ENCODE measurements at regions not wholly inside any gene's neighbourhood (a gene's known extent, or its start where the extent isn't known, plus 50 kb on each side); places are given as distances from the start of the nearest gene placed in this dataset.

DNA sequence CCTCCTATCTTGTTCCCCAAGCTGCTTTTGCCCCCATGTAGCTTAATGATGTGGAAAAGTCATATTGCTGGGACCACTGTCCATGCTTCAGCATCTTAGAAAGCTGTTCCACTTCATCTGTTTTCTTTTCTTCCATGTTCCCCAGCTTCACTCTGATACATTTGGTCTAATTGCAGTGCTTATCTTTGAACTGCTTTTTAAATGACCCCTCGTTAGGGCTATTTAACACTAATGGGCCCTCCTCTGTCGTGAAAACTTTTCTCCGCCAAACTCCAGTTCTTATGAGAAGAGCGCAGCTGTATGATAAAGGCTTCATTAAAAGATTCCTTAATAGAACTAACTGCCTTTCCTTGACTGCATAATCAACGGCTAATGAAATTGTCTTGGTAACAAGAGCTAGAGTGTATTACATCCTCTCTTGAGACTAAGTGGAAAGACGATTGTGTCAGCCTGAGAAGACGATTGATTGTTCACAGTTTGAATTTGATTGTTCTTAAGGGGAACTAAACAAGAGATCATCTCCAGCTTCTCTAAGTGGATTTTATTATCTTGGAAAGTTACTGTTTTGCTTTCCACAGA, 165.0 kb upstream of the MTNR1B start:
- no peak overlapping the region for H3K4me3 ChIP-seq (ENCODE audit: low read depth, low read length)
- no peak for DNase-seq
- no peak overlapping the region for H3K27ac ChIP-seq
- no peaks in the 10 kb centered on the region for H3K36me3 ChIP-seq (replicated peaks)
- no peaks in the 10 kb centered on the region for H3K27me3 ChIP-seq (replicated peaks)
- in situ Hi-C loops (cut with HindIII; ENCODE audit: low pct_ligation_motif_present, low sequenced_read_pairs), result no loop called here
- TF ChIP-seq, protein P1, sequence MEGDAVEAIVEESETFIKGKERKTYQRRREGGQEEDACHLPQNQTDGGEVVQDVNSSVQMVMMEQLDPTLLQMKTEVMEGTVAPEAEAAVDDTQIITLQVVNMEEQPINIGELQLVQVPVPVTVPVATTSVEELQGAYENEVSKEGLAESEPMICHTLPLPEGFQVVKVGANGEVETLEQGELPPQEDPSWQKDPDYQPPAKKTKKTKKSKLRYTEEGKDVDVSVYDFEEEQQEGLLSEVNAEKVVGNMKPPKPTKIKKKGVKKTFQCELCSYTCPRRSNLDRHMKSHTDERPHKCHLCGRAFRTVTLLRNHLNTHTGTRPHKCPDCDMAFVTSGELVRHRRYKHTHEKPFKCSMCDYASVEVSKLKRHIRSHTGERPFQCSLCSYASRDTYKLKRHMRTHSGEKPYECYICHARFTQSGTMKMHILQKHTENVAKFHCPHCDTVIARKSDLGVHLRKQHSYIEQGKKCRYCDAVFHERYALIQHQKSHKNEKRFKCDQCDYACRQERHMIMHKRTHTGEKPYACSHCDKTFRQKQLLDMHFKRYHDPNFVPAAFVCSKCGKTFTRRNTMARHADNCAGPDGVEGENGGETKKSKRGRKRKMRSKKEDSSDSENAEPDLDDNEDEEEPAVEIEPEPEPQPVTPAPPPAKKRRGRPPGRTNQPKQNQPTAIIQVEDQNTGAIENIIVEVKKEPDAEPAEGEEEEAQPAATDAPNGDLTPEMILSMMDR (IDR thresholded peaks at IDR 0.05; ENCODE audit: low read depth, low read length, missing control alignments), result no peak

DNA sequence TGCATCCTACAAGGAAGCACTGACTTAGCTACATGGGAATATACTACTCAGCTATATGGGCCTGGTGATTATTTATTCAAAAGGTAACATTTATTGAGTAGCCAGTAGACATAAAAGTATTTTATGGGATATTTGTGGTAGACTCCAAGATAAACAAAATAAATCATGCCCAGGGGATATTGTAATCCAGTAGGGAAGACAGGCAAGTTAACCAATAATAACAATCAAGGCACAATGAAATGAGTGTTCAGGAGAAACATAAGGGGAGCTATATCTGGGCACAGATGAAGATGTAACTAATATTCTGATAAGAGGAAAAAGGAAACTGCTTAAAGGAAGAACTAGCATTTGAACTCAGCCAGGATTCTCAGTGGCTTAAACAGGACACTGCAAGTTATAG, 161.4 kb upstream of the MTNR1B start:
- in situ Hi-C loops (cut with HindIII; ENCODE audit: low pct_ligation_motif_present, low sequenced_read_pairs), result no loop called here
- TF ChIP-seq, protein P1 (IDR thresholded peaks at IDR 0.05; ENCODE audit: low read depth, low read length, missing control alignments), result no peak

DNA sequence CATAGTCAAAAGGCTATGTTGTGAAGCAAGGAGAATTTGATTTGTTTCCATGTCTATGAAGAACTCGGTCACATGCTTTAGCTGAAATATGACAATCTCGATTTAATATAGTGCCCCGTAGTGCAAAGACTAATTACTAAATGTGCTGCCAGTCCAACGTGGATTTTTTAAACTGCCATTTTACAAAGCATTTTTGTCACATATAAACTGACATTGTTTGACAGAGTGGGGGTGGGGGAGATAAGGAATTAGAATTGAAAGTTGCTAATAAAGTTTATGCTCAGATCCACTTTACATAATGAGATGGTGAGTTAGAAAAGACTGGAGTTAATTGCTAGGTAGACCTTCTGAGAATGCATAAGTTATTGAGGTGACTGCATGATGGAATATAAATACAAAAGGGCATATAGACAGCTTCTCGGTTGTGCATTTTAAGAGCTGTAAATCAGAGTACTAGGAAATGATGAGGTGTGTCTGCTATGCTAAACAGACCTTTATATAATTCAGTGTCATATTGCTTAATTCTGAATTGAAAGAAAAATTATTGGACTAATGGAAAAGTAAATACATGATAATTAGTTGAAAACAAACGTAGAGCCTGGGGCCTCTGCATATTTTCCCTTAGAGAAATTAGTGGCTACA, 158.9 kb upstream of the MTNR1B start:
- Histone ChIP-seq H3K36me3 (replicated peaks) (no peaks in the 10 kb centered on the region), H3K27me3 (replicated peaks) (no peaks in the 10 kb centered on the region), H3K27ac (no peak overlapping the region), H3K4me3 (ENCODE audit: low read depth, low read length) (no peak overlapping the region)
- in situ Hi-C loops (cut with HindIII; ENCODE audit: low pct_ligation_motif_present, low sequenced_read_pairs), result no loop called here
- TF ChIP-seq, protein P1 (IDR thresholded peaks at IDR 0.05; ENCODE audit: low read depth, low read length, missing control alignments), result no peak
- no peak for DNase-seq

More for the DNA sequence above, 161.4 kb upstream of the MTNR1B start:
- H3K4me3 ChIP-seq (ENCODE audit: low read depth, low read length), result no peak overlapping the region
- no peaks in the 10 kb centered on the region for H3K36me3 ChIP-seq (replicated peaks)
- H3K27ac ChIP-seq, result no peak overlapping the region
- no peak for DNase-seq
- no peaks in the 10 kb centered on the region for H3K27me3 ChIP-seq (replicated peaks)

DNA sequence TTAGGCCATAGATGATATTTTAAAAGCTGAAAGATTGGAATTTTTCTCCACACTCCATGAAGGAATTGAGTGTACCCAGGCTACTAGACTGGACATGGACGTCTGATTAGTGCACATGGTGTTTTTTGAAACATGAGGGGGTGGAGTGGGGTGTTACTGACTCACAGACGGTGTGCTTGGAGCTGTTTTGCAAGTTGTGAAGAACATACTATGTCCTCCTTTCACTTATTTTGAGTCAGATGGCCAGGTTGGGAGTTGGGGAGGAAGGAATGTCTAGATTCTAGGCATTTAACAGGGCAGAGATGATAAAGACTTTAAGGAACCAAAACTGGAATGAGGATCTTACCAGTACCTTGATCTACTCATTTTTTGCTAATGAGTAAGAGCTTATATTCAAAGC, 158.1 kb upstream of the MTNR1B start:
- in situ Hi-C loops (cut with HindIII; ENCODE audit: low pct_ligation_motif_present, low sequenced_read_pairs), result no loop called here
- no peak for DNase-seq
- Histone ChIP-seq H3K27ac (no peak overlapping the region), H3K4me3 (ENCODE audit: low read depth, low read length) (no peak overlapping the region), H3K27me3 (replicated peaks) (no peaks in the 10 kb centered on the region), H3K36me3 (replicated peaks) (no peaks in the 10 kb centered on the region)
- TF ChIP-seq, protein P1 (IDR thresholded peaks at IDR 0.05; ENCODE audit: low read depth, low read length, missing control alignments), result no peak

DNA sequence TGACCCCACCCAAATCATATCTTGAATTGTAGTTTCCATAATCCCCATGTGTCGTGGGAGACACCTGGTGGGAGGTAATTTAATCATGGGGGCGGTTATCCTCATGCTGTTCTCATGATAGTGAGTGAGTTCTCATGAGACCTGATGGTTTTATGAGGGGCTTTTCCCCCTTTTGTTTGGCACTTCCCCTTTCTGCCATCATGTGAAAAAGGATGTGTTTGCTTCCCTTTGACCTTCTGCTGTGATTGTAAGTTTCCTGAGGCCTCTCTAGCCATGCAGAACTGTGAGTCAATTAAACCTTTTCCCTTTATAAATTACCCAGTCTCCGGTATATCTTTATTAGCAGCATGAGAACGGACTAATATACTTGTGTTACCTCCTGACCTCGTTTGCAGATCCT, 156.6 kb upstream of the MTNR1B start:
- no peaks in the 10 kb centered on the region for H3K36me3 ChIP-seq (replicated peaks)
- H3K4me3 ChIP-seq (ENCODE audit: low read depth, low read length), result no peak overlapping the region
- no peak for DNase-seq
- TF ChIP-seq, protein P1 (IDR thresholded peaks at IDR 0.05; ENCODE audit: low read depth, low read length, missing control alignments), result no peak
- in situ Hi-C loops (cut with HindIII; ENCODE audit: low pct_ligation_motif_present, low sequenced_read_pairs), result no loop called here
- no peaks in the 10 kb centered on the region for H3K27me3 ChIP-seq (replicated peaks)
- no peak overlapping the region for H3K27ac ChIP-seq

DNA sequence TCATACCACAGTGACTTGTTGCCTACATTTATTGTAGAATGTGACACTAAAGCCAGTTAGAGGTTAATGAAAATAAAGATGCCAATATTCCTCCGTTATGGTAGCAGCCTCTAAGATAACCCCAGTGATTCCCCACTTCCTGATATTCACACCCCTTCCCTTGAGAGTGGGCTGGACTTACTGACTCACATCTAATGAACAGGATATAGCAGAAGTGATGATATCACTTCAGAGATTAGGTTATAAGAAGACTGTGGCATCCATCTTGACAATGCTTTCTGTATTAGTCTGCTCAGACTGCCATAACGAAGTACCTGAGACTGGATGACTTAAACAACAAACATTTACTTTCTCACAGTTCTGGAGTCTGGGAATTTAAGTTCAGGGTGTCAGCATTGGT, 149.6 kb upstream of the MTNR1B start:
- H3K4me3 ChIP-seq (ENCODE audit: low read depth, low read length), result no peak overlapping the region
- H3K27me3 ChIP-seq (replicated peaks), result no peaks in the 10 kb centered on the region
- DNase-seq, result no peak
- no peak overlapping the region for H3K27ac ChIP-seq
- no peaks in the 10 kb centered on the region for H3K36me3 ChIP-seq (replicated peaks)
- in situ Hi-C loops (cut with HindIII; ENCODE audit: low pct_ligation_motif_present, low sequenced_read_pairs), result no loop called here
- TF ChIP-seq, protein P1 (IDR thresholded peaks at IDR 0.05; ENCODE audit: low read depth, low read length, missing control alignments), result no peak

All from brain microvascular endothelial cell (primary cell).